WTC11 (cell line): ENCODE measurements at regions not wholly inside any gene's neighbourhood (a gene's known extent, or its start where the extent isn't known, plus 50 kb on each side); places are given as distances from the start of the nearest gene placed in this dataset.

Experiments
- ATAC-seq: fragments of 200-7000 bp; cut with Tn5 transposase; 2 replicates; pipeline ENCODE4 v1.10.0; 2021; ENCODE audit warnings: mild to moderate bottlenecking, moderate library complexity
- CTCF ChIA-PET: fragments of 300-600 bp; sonication (Branson Sonifier 250); formaldehyde crosslinking; loops from one replicate; lab custom pipeline; 2021; ENCODE audit warnings: antibody characterized with exemption; lab: Charles Lee
- POLR2A ChIA-PET: fragments of 350-600 bp; sonication (Branson Sonifier 250); formaldehyde crosslinking; loops from one replicate; lab custom pipeline; 2021; ENCODE audit warnings: antibody characterized with exemption; lab: Charles Lee
- DNase-seq: peaks from one replicate; pipeline ENCODE4 v3.0.0; 2021; ENCODE audit warnings: low spot score
- H3K27ac Mint-ChIP-seq: 2 replicates; pipeline ENCODE4 v1.8.0; 2021; ENCODE audit warnings: mixed read lengths
- H3K27me3 Mint-ChIP-seq: 2 replicates; pipeline ENCODE4 v1.8.0; 2021; ENCODE audit warnings: low read depth, mild to moderate bottlenecking, moderate library complexity, mixed read lengths
- H3K36me3 Mint-ChIP-seq: 2 replicates; pipeline ENCODE4 v1.8.0; 2021; ENCODE audit warnings: mixed read lengths
- H3K4me1 Mint-ChIP-seq: 2 replicates; pipeline ENCODE4 v1.8.0; 2022; ENCODE audit warnings: mixed read lengths
- H3K4me3 Mint-ChIP-seq: 2 replicates; pipeline ENCODE4 v1.8.0; 2021; ENCODE audit warnings: mild to moderate bottlenecking, moderate library complexity, mixed read lengths
- H3K9me3 Mint-ChIP-seq: 2 replicates; pipeline ENCODE4 v1.8.0; 2021; ENCODE audit warnings: mixed read lengths
- ARID4B ChIP-seq: sonication (generic); formaldehyde crosslinking; IDR thresholded peaks from 2 replicates; pipeline ENCODE4 v1.8.0; 2023; ENCODE audit warnings: missing genetic modification reagents, mild to moderate bottlenecking, borderline replicate concordance
- CREB1 ChIP-seq: sonication (generic); formaldehyde crosslinking; IDR thresholded peaks from 2 replicates; pipeline ENCODE4 v1.8.0; 2023; ENCODE audit warnings: mild to moderate bottlenecking, missing genetic modification reagents
- CTCF ChIP-seq: fragments of 200-600 bp; IDR thresholded peaks from 2 replicates; pipeline ENCODE4 v1.8.0; 2022; ENCODE audit warnings: antibody characterized with exemption
- FOXJ3 ChIP-seq: sonication (generic); formaldehyde crosslinking; IDR thresholded peaks from 2 replicates; pipeline ENCODE4 v1.9.0; 2021; ENCODE audit warnings: missing genetic modification reagents, mild to moderate bottlenecking, borderline replicate concordance
- FOXK1 ChIP-seq: sonication (generic); formaldehyde crosslinking; IDR thresholded peaks from 2 replicates; pipeline ENCODE4 v1.8.0; 2022; ENCODE audit warnings: mild to moderate bottlenecking, moderate library complexity, missing genetic modification reagents
- GABPB1 ChIP-seq: sonication (generic); formaldehyde crosslinking; IDR thresholded peaks from 2 replicates; pipeline ENCODE4 v1.8.1; 2023; ENCODE audit warnings: mild to moderate bottlenecking, missing genetic modification reagents
- IRF1 ChIP-seq: sonication (generic); formaldehyde crosslinking; IDR thresholded peaks from 2 replicates; pipeline ENCODE4 v1.8.0; 2023; ENCODE audit warnings: missing genetic modification reagents
- JAZF1 ChIP-seq: fragments of 250-450 bp; sonication (Bioruptor Pico); IDR thresholded peaks from 2 replicates; pipeline ENCODE4 v1.9.0; 2021; ENCODE audit warnings: moderate library complexity, mild to moderate bottlenecking, inconsistent platforms
- JUN ChIP-seq: sonication (generic); formaldehyde crosslinking; IDR thresholded peaks from 2 replicates; pipeline ENCODE4 v1.8.0; 2023; ENCODE audit warnings: mild to moderate bottlenecking, missing genetic modification reagents
- KAT7 ChIP-seq: sonication (generic); formaldehyde crosslinking; IDR thresholded peaks from 2 replicates; pipeline ENCODE4 v1.8.1; 2023; ENCODE audit warnings: missing genetic modification reagents, mild to moderate bottlenecking, borderline replicate concordance
- MYBL2 ChIP-seq: sonication (generic); formaldehyde crosslinking; IDR thresholded peaks from 2 replicates; pipeline ENCODE4 v1.8.1; 2023; ENCODE audit warnings: mild to moderate bottlenecking, moderate library complexity, missing genetic modification reagents
- NR2C2 ChIP-seq: sonication (generic); formaldehyde crosslinking; IDR thresholded peaks from 2 replicates; pipeline ENCODE4 v1.8.0; 2022; ENCODE audit warnings: mild to moderate bottlenecking, missing genetic modification reagents
- OVOL2 ChIP-seq: fragments of 250-450 bp; sonication (Bioruptor Pico); IDR thresholded peaks from 2 replicates; pipeline ENCODE4 v1.9.0; 2021; ENCODE audit warnings: mild to moderate bottlenecking, borderline replicate concordance
- PRRX2 ChIP-seq: fragments of 250-450 bp; sonication (Bioruptor Pico); IDR thresholded peaks from 2 replicates; pipeline ENCODE4 v1.8.0; 2021; ENCODE audit warnings: mild to moderate bottlenecking
- RELA ChIP-seq: sonication (generic); formaldehyde crosslinking; IDR thresholded peaks from 2 replicates; pipeline ENCODE4 v1.8.1; 2022; ENCODE audit warnings: missing genetic modification reagents, mild to moderate bottlenecking, borderline replicate concordance
- SP1 ChIP-seq: sonication (generic); formaldehyde crosslinking; conservative IDR thresholded peaks from 2 replicates; pipeline ENCODE4 v1.8.1; 2022; ENCODE audit warnings: missing genetic modification reagents
- TEAD4 ChIP-seq: sonication (generic); formaldehyde crosslinking; IDR thresholded peaks from 2 replicates; pipeline ENCODE4 v1.8.0; 2022; ENCODE audit warnings: mild to moderate bottlenecking, missing genetic modification reagents
- ZNF423 ChIP-seq: fragments of 250-450 bp; sonication (Bioruptor Pico); IDR thresholded peaks from 2 replicates; pipeline ENCODE4 v2.1.2; 2022; ENCODE audit warnings: mild to moderate bottlenecking, moderate library complexity
- ZNF512 ChIP-seq: sonication (generic); formaldehyde crosslinking; IDR thresholded peaks from 2 replicates; pipeline ENCODE4 v1.8.1; 2022; ENCODE audit warnings: missing genetic modification reagents, borderline replicate concordance
- ZNF532 ChIP-seq: fragments of 250-450 bp; sonication (Bioruptor Pico); IDR thresholded peaks from 2 replicates; pipeline ENCODE4 v1.9.0; 2021; ENCODE audit warnings: mild to moderate bottlenecking, borderline replicate concordance
- ZNF671 ChIP-seq: fragments of 250-450 bp; sonication (Bioruptor Pico); IDR thresholded peaks from 2 replicates; pipeline ENCODE4 v1.8.0; 2021; ENCODE audit warnings: mild to moderate bottlenecking

GRCh38 chr3:72379500-72380187, 468.6 kb downstream of the SHQ1 start (continued):
- TF ChIP-seq ZNF512 (CRISPR knock-in tag) (no peak), KAT7 (CRISPR knock-in tag) (no peak), CREB1 (CRISPR knock-in tag) (no peak)

- CTCF ChIA-PET = no interaction called here
- no peak for TF ChIP-seq ZNF671 (CRISPR knock-in tag)
- no peak for TF ChIP-seq PRRX2
- no peak for TF ChIP-seq NR2C2 (CRISPR knock-in tag)
- no peak for TF ChIP-seq ARID4B (CRISPR knock-in tag)
- no peak for TF ChIP-seq OVOL2 (CRISPR knock-in tag)
- no peak for TF ChIP-seq SP1 (CRISPR knock-in tag)
- no peak for TF ChIP-seq ZNF423
- TF ChIP-seq FOXJ3 (CRISPR knock-in tag) = no peak
- TF ChIP-seq JUN = no peak
- no peak for TF ChIP-seq FOXK1 (CRISPR knock-in tag)
- no peak for TF ChIP-seq RELA (CRISPR knock-in tag)
- TF ChIP-seq IRF1 (CRISPR knock-in tag) = no peak
- no peak for TF ChIP-seq KAT7 (CRISPR knock-in tag)
- TF ChIP-seq TEAD4 = no peak
- no peak for TF ChIP-seq MYBL2 (CRISPR knock-in tag)
- ATAC-seq (no peak), DNase-seq (no peak)
- H3K27me3 Mint-ChIP-seq = no peaks in the 10 kb centered on the region
- no peaks in the 10 kb centered on the region for H3K9me3 Mint-ChIP-seq
- H3K4me1 Mint-ChIP-seq = peaks cover 90% of the 10 kb centered on the region
- POLR2A ChIA-PET = no interaction called here
- peak overlapping the region; percentile 61 for H3K27ac Mint-ChIP-seq
- H3K4me3 Mint-ChIP-seq = no peak overlapping the region
- H3K36me3 Mint-ChIP-seq = peaks cover 11% of the 10 kb centered on the region
Measured at GRCh38 chr3:72378287-72378686, 470.0 kb downstream of the SHQ1 start.

GRCh38 chr3:72376956-72377710, 471.1 kb downstream of the SHQ1 start:
- peak overlapping the region; percentile 95 for H3K27ac Mint-ChIP-seq
- ChIA-PET POLR2A (interaction anchor here (1.0 kb wide), 1 partner anchor 10 kb away, joined by 3 read pairs; no protein-coding TSS in a partner anchor), CTCF (interaction anchor here (0.6 to 1.6 kb wide), 5 partner anchors 26 to 445 kb away, joined by 3 to 5 read pairs (median 3); no protein-coding TSS in a partner anchor)
- no peaks in the 10 kb centered on the region for H3K27me3 Mint-ChIP-seq
- H3K36me3 Mint-ChIP-seq = peaks cover 11% of the 10 kb centered on the region
- no peak for DNase-seq
- no peaks in the 10 kb centered on the region for H3K9me3 Mint-ChIP-seq
- H3K4me1 Mint-ChIP-seq = peaks cover 89% of the 10 kb centered on the region
- H3K4me3 Mint-ChIP-seq = peak overlapping the region; percentile 35
- peak; percentile 43 for ATAC-seq
- TF ChIP-seq GABPB1 (CRISPR knock-in tag) (no peak), CTCF (no peak), JAZF1 (CRISPR knock-in tag) (no peak), ZNF532 (no peak)
